SK-N-SH (cell line): ENCODE measurements at regions not wholly inside any gene's neighbourhood (a gene's known extent, or its start where the extent isn't known, plus 50 kb on each side); places are given as distances from the start of the nearest gene placed in this dataset.

Experiments used
- CTCF ChIA-PET: fragments of 300-600, 350-600 bp; formaldehyde crosslinking; extraction: SDS; loops from one replicate; lab custom pipeline; 2021; lab: Yijun Ruan, JAX
- POLR2A ChIA-PET: fragments of 350-600 bp; sonication (Branson Sonifier 250); formaldehyde crosslinking; extraction: SDS; loops from one replicate; lab custom pipeline; 2020; ENCODE audit warnings: antibody characterized with exemption, inconsistent platforms; lab: Yijun Ruan, JAX
- DNase-seq: peaks from one replicate; pipeline ENCODE4 v3.0.0; 2012
- H2AFZ ChIP-seq: fragments of 200-600 bp; sonication (generic); 2 replicates; pipeline ENCODE4 v1.8.1; 2016; ENCODE audit warnings: antibody characterized with exemption, mild to moderate bottlenecking, low read depth
- H3F3A ChIP-seq: fragments of 200-600 bp; sonication (generic); replicated peaks from 2 replicates; pipeline ENCODE3; 2016; ENCODE audit warnings: antibody characterized with exemption, mild to moderate bottlenecking; ENCODE audit not compliant: insufficient read depth
- H3K27ac ChIP-seq, 2 experiments: fragments of 200-500 bp in 1 of 2; fragments of 200-600 bp in 1 of 2; sonication (Bioruptor generic) in 1 of 2; sonication (generic), shearing (Covaris generic) in 1 of 2; 2 replicates each; pipeline versions ENCODE4 v1.5.1 to v1.6.1; 2014 to 2016; ENCODE audit warnings: low read depth in 2 of 2, inconsistent platforms in 1 of 2, low read length in 1 of 2, mild to moderate bottlenecking in 1 of 2, mixed read lengths in 1 of 2
- H3K27me3 ChIP-seq: fragments of 200-600 bp; sonication (generic), shearing (Covaris generic); 2 replicates; pipeline ENCODE4 v1.6.1; 2016; ENCODE audit warnings: mixed run types; ENCODE audit not compliant: insufficient read depth
- H3K36me3 ChIP-seq, 2 experiments: fragments of 200-500 bp in 1 of 2; fragments of 200-600 bp in 1 of 2; sonication (Bioruptor generic) in 1 of 2; sonication (generic) in 1 of 2; replicated peaks in 1 of 2; 2 replicates each; pipeline versions ENCODE3 to v1.5.1; 2014 to 2016; ENCODE audit warnings: low read length in 1 of 2, mild to moderate bottlenecking in 1 of 2; ENCODE audit not compliant: insufficient read depth in 2 of 2, control insufficient read depth in 1 of 2
- H3K4me1 ChIP-seq, 2 experiments: fragments of 200-500 bp in 1 of 2; fragments of 200-600 bp in 1 of 2; sonication (Bioruptor generic) in 1 of 2; sonication (generic), shearing (Covaris generic) in 1 of 2; 2 replicates each; pipeline versions ENCODE4 v1.5.1 to v1.6.1; 2014 to 2016; ENCODE audit warnings: low read depth in 1 of 2, low read length in 1 of 2, mixed run types in 1 of 2; ENCODE audit not compliant: insufficient read depth in 2 of 2, control insufficient read depth in 1 of 2
- H3K4me2 ChIP-seq: fragments of 200-600 bp; sonication (generic), shearing (Covaris generic); 2 replicates; pipeline ENCODE4 v1.6.1; 2017; ENCODE audit warnings: mixed run types
- H3K4me3 ChIP-seq, 2 experiments: fragments of 200-500 bp in 1 of 2; fragments of 200-600 bp in 1 of 2; sonication (Bioruptor generic) in 1 of 2; sonication (generic), shearing (Covaris generic) in 1 of 2; 2 replicates each; pipeline versions ENCODE4 v1.5.1 to v1.8.1; 2014 to 2016; ENCODE audit warnings: low read depth in 2 of 2, inconsistent platforms in 1 of 2, low read length in 1 of 2, mild to moderate bottlenecking in 1 of 2, mixed read lengths in 1 of 2, moderate library complexity in 1 of 2
- H3K79me2 ChIP-seq: fragments of 200-600 bp; sonication (generic); 2 replicates; pipeline ENCODE4 v1.8.1; 2017; ENCODE audit warnings: mild to moderate bottlenecking; ENCODE audit not compliant: insufficient read depth
- H3K9ac ChIP-seq: fragments of 200-600 bp; sonication (generic); 2 replicates; pipeline ENCODE4 v1.6.1; 2017; ENCODE audit warnings: mixed run types
- H3K9me2 ChIP-seq: fragments of 200-600 bp; sonication (generic); 2 replicates; pipeline ENCODE4 v1.6.1; 2017; ENCODE audit warnings: mixed run types
- H3K9me3 ChIP-seq: fragments of 200-600 bp; sonication (generic); 2 replicates; pipeline ENCODE4 v1.6.1; 2017; ENCODE audit warnings: mixed run types, mild to moderate bottlenecking, moderate library complexity
- H4K20me1 ChIP-seq: fragments of 200-600 bp; sonication (generic); 2 replicates; pipeline ENCODE4 v1.6.1; 2017; ENCODE audit warnings: mild to moderate bottlenecking, mixed run types; ENCODE audit not compliant: insufficient read depth
- CTCF ChIP-seq: fragments of 200-600 bp; sonication (generic); IDR thresholded peaks from 2 replicates; pipeline ENCODE4 v1.6.1; 2017; ENCODE audit warnings: antibody characterized with exemption, mild to moderate bottlenecking, moderate library complexity
- EP300 ChIP-seq, 2 experiments: IDR thresholded peaks; 2 replicates each; pipeline versions ENCODE4 v1.4.0 to v1.6.1; 2012; ENCODE audit warnings: borderline replicate concordance in 1 of 2, low read depth in 1 of 2, low read length in 1 of 2
- FOSL2 ChIP-seq: IDR thresholded peaks from 2 replicates; pipeline ENCODE4 v1.4.0; 2012; ENCODE audit warnings: low read depth, mild to moderate bottlenecking, moderate library complexity, borderline replicate concordance
- FOXJ3 ChIP-seq: sonication (generic); formaldehyde crosslinking; IDR thresholded peaks from 2 replicates; pipeline ENCODE4 v1.5.1; 2020; ENCODE audit warnings: mild to moderate bottlenecking, missing genetic modification reagents
- GATA2 ChIP-seq: sonication (generic); formaldehyde crosslinking; IDR thresholded peaks from 2 replicates; pipeline ENCODE4 v1.5.0; 2020; ENCODE audit warnings: mild to moderate bottlenecking, missing genetic modification reagents
- IRF3 ChIP-seq: fragments of 150-350 bp; IDR thresholded peaks from 2 replicates; pipeline ENCODE4 v1.6.1; 2016; ENCODE audit warnings: mild to moderate bottlenecking, low read depth, low read length
- JUND ChIP-seq: IDR thresholded peaks from 2 replicates; pipeline ENCODE4 v1.4.0; 2012
- MEF2A ChIP-seq: IDR thresholded peaks from 2 replicates; pipeline ENCODE4 v1.4.0; 2012; ENCODE audit warnings: low read depth, borderline replicate concordance
- NFIC ChIP-seq: IDR thresholded peaks from 2 replicates; pipeline ENCODE4 v1.4.0; 2012; ENCODE audit warnings: borderline replicate concordance
- NRF1 ChIP-seq: IDR thresholded peaks from 2 replicates; pipeline ENCODE4 v1.6.1; 2012; ENCODE audit warnings: low read depth, mild to moderate bottlenecking, low read length
- PBX3 ChIP-seq: IDR thresholded peaks from 2 replicates; pipeline ENCODE4; 2012
- RAD21 ChIP-seq: IDR thresholded peaks from 2 replicates; pipeline ENCODE4 v1.6.1; 2012; ENCODE audit warnings: mild to moderate bottlenecking, low read length
- RFX5 ChIP-seq: IDR thresholded peaks from 2 replicates; pipeline ENCODE4 v1.6.1; 2012; ENCODE audit warnings: mild to moderate bottlenecking, improper control_type of control experiment, low read length
- RXRA ChIP-seq: IDR thresholded peaks from 2 replicates; pipeline ENCODE4 v1.4.0; 2012; ENCODE audit warnings: low read depth, mild to moderate bottlenecking, borderline replicate concordance
- SIN3A ChIP-seq: IDR thresholded peaks from 2 replicates; pipeline ENCODE4 v1.6.1; 2012; ENCODE audit warnings: low read depth, mild to moderate bottlenecking, low read length, moderate library complexity, borderline replicate concordance
- TAF1 ChIP-seq: IDR thresholded peaks from 2 replicates; pipeline ENCODE4 v1.6.1; 2012; ENCODE audit warnings: low read depth, mild to moderate bottlenecking, low read length, moderate library complexity, borderline replicate concordance
- USF2 ChIP-seq: fragments of 150-350 bp; IDR thresholded peaks from 2 replicates; pipeline ENCODE4 v1.6.1; 2017; ENCODE audit warnings: antibody characterized with exemption, low read length, low read depth, borderline replicate concordance
- YY1 ChIP-seq: IDR thresholded peaks from 2 replicates; pipeline ENCODE4 v1.4.0; 2012; ENCODE audit warnings: low read depth, mild to moderate bottlenecking
- WGBS: methylation state at CpG from one replicate; pipeline ENCODE4 v1.1.6; 2017; ENCODE audit warnings: low lambda C conversion rate; 5-methylcytosine and 5-hydroxymethylcytosine counted together

GRCh38 chr7:91553410-91553895, 289.2 kb downstream of the FZD1 start:
- Histone ChIP-seq H3K36me3 (no peaks in the 10 kb centered on the region), H3K9me2 (no peaks in the 10 kb centered on the region), H3K9me3 (no peaks in the 10 kb centered on the region), H3K27ac (no peak overlapping the region), H3K79me2 (no peaks in the 10 kb centered on the region), H3F3A (peaks cover 14% of the 10 kb centered on the region), H3K27me3 (no peaks in the 10 kb centered on the region), H2AFZ (0 out of 2 replicates have a peak overlapping the region, but pooled peaks have one; percentile 15), H4K20me1 (no peaks in the 10 kb centered on the region), H3K4me1 (peaks cover 22 to 23% of the 10 kb centered on the region in 2 experiments; a peak in 3 of 4 replicates), H3K4me2 (no peak overlapping the region), H3K9ac (no peak overlapping the region), H3K4me3 (no peak overlapping the region)
- TF ChIP-seq JUND (no peak), TAF1 (no peak), NRF1 (no peak), USF2 (no peak), EP300 (IDR thresholded peaks at IDR 0.05; ENCODE audit: borderline replicate concordance in 1 of 2, low read depth in 1 of 2, low read length in 1 of 2) (peak in 1 of 2 experiments; percentile 1; a peak in 1 of 4 replicates), RXRA (no peak), IRF3 (no peak), SIN3A (no peak), GATA2 (peak; percentile 38; the same call in 1 of the 2 replicates), YY1 (no peak), RAD21 (no peak), FOSL2 (no peak), NFIC (no peak), MEF2A (no peak), FOXJ3 (CRISPR knock-in tag) (no peak), CTCF (no peak), RFX5 (no peak), PBX3 (no peak)
- 76% methylated on average over 3 of the region's 3 CpGs for WGBS
- POLR2A ChIA-PET, result no interaction called here
- DNase-seq, result peak; percentile 15
- CTCF ChIA-PET, result interaction anchor here (1.8 to 2.8 kb wide), 3 partner anchors 10 to 17 kb away, joined by 4 to 8 read pairs (median 8); no protein-coding TSS in a partner anchor
